ENCODE measurements at regions not wholly inside any gene's neighbourhood (a gene's known extent, or its start where the extent isn't known, plus 50 kb on each side); places are given as distances from the start of the nearest gene placed in this dataset.

DNA sequence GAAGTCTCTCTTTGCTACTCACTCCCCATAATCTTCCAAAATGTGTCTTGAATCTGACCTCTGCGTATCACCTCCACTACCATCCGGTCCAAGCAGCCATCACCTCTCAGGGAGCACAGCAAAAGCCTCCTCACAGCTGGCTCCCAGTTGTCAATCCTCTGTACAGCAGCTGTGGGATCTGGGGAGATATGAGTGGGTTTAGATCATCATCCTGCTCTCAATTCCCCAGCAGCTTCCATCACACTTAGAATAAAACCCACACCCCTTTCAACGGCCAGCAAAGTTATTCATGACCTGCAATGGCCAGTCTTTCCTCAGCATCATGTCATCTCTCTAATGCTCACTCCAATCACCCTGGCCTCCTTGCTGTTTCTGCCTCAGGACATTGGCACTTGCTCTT is 261.6 kb downstream of the PAX3 start:
- no peak for DNase-seq (ENCODE audit: low read depth)
- no peak for TF ChIP-seq MYC (IDR thresholded peaks at IDR 0.05; ENCODE audit: low read depth, low read length)
- TF ChIP-seq, protein P1, sequence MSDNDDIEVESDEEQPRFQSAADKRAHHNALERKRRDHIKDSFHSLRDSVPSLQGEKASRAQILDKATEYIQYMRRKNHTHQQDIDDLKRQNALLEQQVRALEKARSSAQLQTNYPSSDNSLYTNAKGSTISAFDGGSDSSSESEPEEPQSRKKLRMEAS (IDR thresholded peaks at IDR 0.05; ENCODE audit: low read depth, low read length) = no peak
- TF ChIP-seq, protein P2, sequence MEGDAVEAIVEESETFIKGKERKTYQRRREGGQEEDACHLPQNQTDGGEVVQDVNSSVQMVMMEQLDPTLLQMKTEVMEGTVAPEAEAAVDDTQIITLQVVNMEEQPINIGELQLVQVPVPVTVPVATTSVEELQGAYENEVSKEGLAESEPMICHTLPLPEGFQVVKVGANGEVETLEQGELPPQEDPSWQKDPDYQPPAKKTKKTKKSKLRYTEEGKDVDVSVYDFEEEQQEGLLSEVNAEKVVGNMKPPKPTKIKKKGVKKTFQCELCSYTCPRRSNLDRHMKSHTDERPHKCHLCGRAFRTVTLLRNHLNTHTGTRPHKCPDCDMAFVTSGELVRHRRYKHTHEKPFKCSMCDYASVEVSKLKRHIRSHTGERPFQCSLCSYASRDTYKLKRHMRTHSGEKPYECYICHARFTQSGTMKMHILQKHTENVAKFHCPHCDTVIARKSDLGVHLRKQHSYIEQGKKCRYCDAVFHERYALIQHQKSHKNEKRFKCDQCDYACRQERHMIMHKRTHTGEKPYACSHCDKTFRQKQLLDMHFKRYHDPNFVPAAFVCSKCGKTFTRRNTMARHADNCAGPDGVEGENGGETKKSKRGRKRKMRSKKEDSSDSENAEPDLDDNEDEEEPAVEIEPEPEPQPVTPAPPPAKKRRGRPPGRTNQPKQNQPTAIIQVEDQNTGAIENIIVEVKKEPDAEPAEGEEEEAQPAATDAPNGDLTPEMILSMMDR (IDR thresholded peaks at IDR 0.05; ENCODE audit: low read depth, low read length) = no peak
- TF ChIP-seq POLR2A (IDR thresholded peaks at IDR 0.05; ENCODE audit: extremely low read depth, insufficient read length) = no peak
- H3K4me3 ChIP-seq (ENCODE audit: low read depth, low read length) = no peak overlapping the region

DNA sequence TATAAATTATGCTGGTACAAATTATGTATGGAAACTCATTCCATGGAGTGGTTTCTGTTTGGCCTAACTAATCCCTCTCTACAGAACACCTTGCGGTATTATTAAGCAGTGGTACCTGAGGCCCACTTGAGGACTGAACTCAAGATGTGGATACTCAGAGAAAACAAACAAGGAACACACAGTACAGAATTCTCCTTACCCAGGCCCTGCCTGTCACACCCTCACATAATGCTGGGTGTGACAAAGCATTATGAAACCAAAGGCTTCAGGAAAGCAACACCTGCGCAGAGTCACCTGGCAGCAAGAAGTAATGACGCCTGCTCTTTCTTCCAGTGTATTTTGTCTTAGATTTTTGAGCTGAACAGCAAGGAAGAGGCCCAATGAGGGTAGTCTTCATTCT is 264.7 kb downstream of the PAX3 start:
- no peak for DNase-seq (ENCODE audit: low read depth)
- TF ChIP-seq POLR2A (IDR thresholded peaks at IDR 0.05; ENCODE audit: extremely low read depth, insufficient read length) (no peak), MYC (IDR thresholded peaks at IDR 0.05; ENCODE audit: low read depth, low read length) (no peak)
- TF ChIP-seq, protein P1 (IDR thresholded peaks at IDR 0.05; ENCODE audit: low read depth, low read length) = no peak
- TF ChIP-seq, protein P2 (IDR thresholded peaks at IDR 0.05; ENCODE audit: low read depth, low read length) = no peak
- no peak overlapping the region for H3K4me3 ChIP-seq (ENCODE audit: low read depth, low read length)

DNA sequence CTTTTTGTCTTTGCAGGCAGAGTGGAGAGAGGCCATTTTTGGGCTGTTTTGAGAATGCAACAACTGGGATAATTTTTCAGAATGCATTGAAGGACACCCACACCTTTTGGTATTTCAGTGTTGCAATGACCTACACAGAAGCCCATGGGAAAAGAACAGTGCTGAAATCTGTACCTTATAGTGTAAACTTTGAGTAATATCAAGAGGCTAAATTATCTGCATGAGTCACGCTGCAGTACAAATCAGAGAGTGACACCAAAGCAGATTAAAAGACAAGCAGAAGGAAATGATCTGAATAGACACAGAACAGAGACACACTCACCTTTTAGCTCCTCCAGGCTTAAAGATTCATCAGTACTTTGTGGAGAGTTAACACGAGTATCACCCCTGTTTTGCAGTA is 265.3 kb downstream of the PAX3 start:
- TF ChIP-seq, protein P2 (IDR thresholded peaks at IDR 0.05; ENCODE audit: low read depth, low read length) = no peak
- TF ChIP-seq, protein P1 (IDR thresholded peaks at IDR 0.05; ENCODE audit: low read depth, low read length) = no peak
- TF ChIP-seq MYC (IDR thresholded peaks at IDR 0.05; ENCODE audit: low read depth, low read length) = no peak
- TF ChIP-seq POLR2A (IDR thresholded peaks at IDR 0.05; ENCODE audit: extremely low read depth, insufficient read length) = no peak
- DNase-seq (ENCODE audit: low read depth) = no peak
- no peak overlapping the region for H3K4me3 ChIP-seq (ENCODE audit: low read depth, low read length)

- DNase-seq (ENCODE audit: low read depth) = no peak
- TF ChIP-seq, protein P2 (IDR thresholded peaks at IDR 0.05; ENCODE audit: low read depth, low read length) = no peak
- TF ChIP-seq POLR2A (IDR thresholded peaks at IDR 0.05; ENCODE audit: extremely low read depth, insufficient read length) = no peak
- no peak for TF ChIP-seq MYC (IDR thresholded peaks at IDR 0.05; ENCODE audit: low read depth, low read length)
- H3K4me3 ChIP-seq (ENCODE audit: low read depth, low read length) = no peak overlapping the region
Observed at GRCh38 chr2:222025881-222026271, 272.9 kb downstream of the PAX3 start.

GRCh38 chr2:222024932-222025880 is 273.6 kb downstream of the PAX3 start:
- TF ChIP-seq, protein P1 (IDR thresholded peaks at IDR 0.05; ENCODE audit: low read depth, low read length) = no peak
- TF ChIP-seq MYC (IDR thresholded peaks at IDR 0.05; ENCODE audit: low read depth, low read length) = no peak
- TF ChIP-seq, protein P2 (IDR thresholded peaks at IDR 0.05; ENCODE audit: low read depth, low read length) = peak; percentile 69
- no peak for TF ChIP-seq POLR2A (IDR thresholded peaks at IDR 0.05; ENCODE audit: extremely low read depth, insufficient read length)
- peak; percentile 66 for DNase-seq (ENCODE audit: low read depth)
- H3K4me3 ChIP-seq (ENCODE audit: low read depth, low read length) = no peak overlapping the region
